Fibroblast of mammary gland (primary cell): ENCODE measurements at regions not wholly inside any gene's neighbourhood (a gene's known extent, or its start where the extent isn't known, plus 50 kb on each side); places are given as distances from the start of the nearest gene placed in this dataset.
"Not testable (repeated sequence)": the region's sequence is repeated elsewhere in the genome, so short reads cannot be mapped to it uniquely, and the experiment has no call there.

Experiments
- DNase-seq: peaks from one replicate; pipeline ENCODE4 v3.0.0-alpha.2; 2010; ENCODE audit warnings: low read depth
- H3K4me3 ChIP-seq: 2 replicates; pipeline ENCODE4 v1.5.1; 2011; ENCODE audit warnings: low read depth, mild to moderate bottlenecking, low read length, moderate library complexity; ENCODE audit not compliant: control insufficient read depth
- CTCF ChIP-seq: conservative IDR thresholded peaks from 2 replicates; pipeline ENCODE4 v1.5.1; 2011; ENCODE audit warnings: low read depth, low read length, inconsistent platforms; ENCODE audit not compliant: control insufficient read depth, insufficient read depth

- TF ChIP-seq CTCF = no peak
- no peak overlapping the region for H3K4me3 ChIP-seq
- no peak for DNase-seq
Observed at GRCh38 chr22:41023299-41023623, 69.1 kb upstream of the EP300 start.

GRCh38 chr22:41028841-41029240, 63.6 kb upstream of the EP300 start:
- no peak overlapping the region for H3K4me3 ChIP-seq
- peak; percentile 94 for DNase-seq

GRCh38 chr22:41030891-41031290, 61.5 kb upstream of the EP300 start:
- no peak for TF ChIP-seq CTCF
- peak; percentile 75 for DNase-seq
- H3K4me3 ChIP-seq = no peak overlapping the region

More at GRCh38 chr22:41028841-41029240, 63.6 kb upstream of the EP300 start:
- no peak for TF ChIP-seq CTCF

GRCh38 chr22:41034706-41035105, 57.7 kb upstream of the EP300 start:
- no peak for TF ChIP-seq CTCF
- no peak overlapping the region for H3K4me3 ChIP-seq
- no peak for DNase-seq

GRCh38 chr22:41036924-41037323, 55.5 kb upstream of the EP300 start:
- TF ChIP-seq CTCF = no peak
- DNase-seq = no peak
- H3K4me3 ChIP-seq = no peak overlapping the region

GRCh38 chr22:41038732-41039131, 53.7 kb upstream of the EP300 start:
- no peak for DNase-seq
- TF ChIP-seq CTCF = no peak
- H3K4me3 ChIP-seq = no peak overlapping the region

GRCh38 chr22:41039641-41040040, 52.8 kb upstream of the EP300 start:
- DNase-seq, H3K4me3 ChIP-seq: not testable (repeated sequence)
